ENCODE measurements at regions not wholly inside any gene's neighbourhood (a gene's known extent, or its start where the extent isn't known, plus 50 kb on each side); places are given as distances from the start of the nearest gene placed in this dataset.

DNA sequence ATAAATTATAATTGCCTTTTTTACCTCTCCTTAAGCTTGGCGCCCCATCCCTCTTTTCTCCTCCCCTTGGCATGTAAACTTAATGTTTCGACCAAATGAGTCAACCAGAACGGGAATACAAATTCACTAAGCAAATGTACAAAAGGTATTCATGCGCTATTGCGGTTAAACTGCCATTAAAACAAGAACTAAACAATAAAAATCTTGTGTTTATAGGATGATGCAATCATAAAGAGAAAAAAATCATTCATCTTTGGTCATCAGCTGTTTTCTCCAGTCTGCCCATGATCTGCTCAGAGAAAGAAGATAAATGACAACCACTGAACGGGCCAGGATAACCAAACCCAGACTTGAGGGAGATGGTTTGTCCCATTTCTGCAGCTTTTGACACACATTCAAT, 534.2 kb upstream of the PLXNA2 start:
- no peak for DNase-seq (ENCODE audit: low read depth, low spot score)

DNA sequence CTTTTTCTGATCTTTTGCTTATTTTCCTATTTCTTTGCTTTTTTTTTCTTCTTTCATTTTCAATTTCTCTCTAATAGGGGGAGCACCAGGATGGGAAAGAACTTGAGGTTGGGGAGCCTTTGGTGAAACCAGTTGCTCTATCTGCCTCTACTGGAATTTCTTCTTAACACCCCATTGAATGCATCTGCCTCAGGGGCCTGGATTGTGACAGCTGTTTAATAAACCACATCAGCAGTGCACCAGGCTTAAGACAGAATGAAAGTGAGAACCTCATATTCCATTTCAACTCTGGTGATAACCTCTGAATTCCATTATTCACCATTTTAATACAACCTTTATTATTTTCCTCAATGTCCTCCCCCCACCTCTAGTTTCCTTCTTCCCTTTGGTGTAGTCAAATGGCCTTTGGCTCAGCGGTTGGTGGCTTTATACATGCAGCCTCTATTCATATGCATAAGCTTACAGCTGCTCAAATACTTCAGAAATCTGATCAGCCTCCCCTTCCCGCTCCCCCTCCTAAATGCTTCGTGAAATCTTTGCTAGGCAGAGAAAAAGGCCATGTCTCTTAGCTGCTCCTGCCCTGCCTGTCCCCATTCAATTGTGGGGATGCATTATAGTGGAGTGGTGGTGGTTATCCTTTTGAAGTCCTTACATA, 537.3 kb upstream of the PLXNA2 start:
- no peak for DNase-seq (ENCODE audit: low read depth, low spot score)

- no peak for DNase-seq (ENCODE audit: low read depth, low spot score)
Observed at GRCh38 chr1:208782186-208782585, 538.0 kb upstream of the PLXNA2 start.

- no peak for DNase-seq (ENCODE audit: low read depth, low spot score)
Observed at GRCh38 chr1:208785629-208786028, 541.4 kb upstream of the PLXNA2 start.

GRCh38 chr1:208787219-208787618, 543.0 kb upstream of the PLXNA2 start:
- no peak for DNase-seq (ENCODE audit: low read depth, low spot score)

DNA sequence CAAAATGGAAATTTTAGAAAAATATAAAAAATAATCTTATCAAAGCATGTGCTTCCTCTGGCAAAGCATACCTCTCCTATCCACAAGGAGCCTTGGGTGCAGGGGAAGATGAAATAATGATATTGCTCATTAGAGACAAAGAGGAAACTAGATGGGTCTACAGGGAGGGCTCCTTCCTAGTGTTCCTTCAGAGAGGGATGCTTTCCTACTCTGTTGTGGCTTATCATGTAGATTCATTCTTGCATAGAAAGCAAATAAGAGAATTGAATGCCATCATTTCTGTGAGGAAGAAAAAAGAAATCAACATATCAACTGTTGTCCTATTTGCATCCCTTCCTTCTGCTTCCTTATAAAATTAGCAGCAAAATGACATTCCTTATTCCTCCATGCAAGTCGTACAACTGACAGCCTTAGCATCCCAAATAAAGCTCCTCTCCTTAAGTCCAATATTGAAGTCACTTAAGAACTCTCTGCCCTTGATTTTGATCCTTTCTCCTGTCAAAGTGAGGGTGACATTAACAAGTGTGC, 543.9 kb upstream of the PLXNA2 start:
- no peak for DNase-seq (ENCODE audit: low read depth, low spot score)

DNA sequence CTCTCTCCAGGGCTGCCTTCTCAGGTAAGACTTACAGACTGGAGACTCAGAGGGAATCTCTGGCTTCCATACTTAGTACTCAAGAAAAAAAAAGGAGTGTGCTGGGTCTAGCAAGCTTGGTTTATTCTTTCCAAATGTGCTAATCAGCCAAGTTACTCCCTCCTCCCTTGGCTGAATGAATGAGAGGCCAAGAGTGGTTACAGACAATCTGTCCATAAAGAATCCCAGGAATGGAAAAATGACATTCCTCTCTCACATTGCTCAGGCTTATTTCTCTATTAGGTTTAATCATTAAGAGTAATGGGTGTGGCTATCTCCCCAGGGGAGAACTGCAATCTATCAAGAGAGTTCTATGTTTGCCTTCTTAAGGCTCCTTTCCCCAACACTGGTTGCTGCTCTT, 547.3 kb upstream of the PLXNA2 start:
- no peak for DNase-seq (ENCODE audit: low read depth, low spot score)

GRCh38 chr1:208793861-208794345, 549.7 kb upstream of the PLXNA2 start:
- no peak for DNase-seq (ENCODE audit: low read depth, low spot score)

DNA sequence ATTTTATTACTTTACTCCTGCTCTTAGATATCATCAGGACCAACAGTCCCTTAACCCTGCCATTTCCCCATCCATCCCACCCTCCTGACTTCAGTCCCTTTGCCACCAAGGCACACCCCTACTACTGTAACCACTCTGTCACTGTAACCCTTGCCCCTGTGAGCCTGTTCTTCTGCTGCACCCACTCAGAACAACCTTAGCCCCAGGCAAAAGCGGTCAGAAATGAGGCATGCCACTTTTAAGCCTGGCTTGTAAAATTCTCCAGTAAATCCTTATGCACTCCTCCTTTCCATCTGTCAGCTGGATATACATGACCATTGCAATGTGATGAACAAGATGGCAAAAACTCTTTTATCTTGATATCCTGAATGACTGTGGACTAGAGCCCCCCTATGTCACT, 555.0 kb upstream of the PLXNA2 start:
- no peak for DNase-seq (ENCODE audit: low read depth, low spot score)

- DNase-seq (ENCODE audit: low read depth, low spot score) = no peak
Observed at GRCh38 chr1:208803011-208803811, 559.0 kb upstream of the PLXNA2 start.

- DNase-seq (ENCODE audit: low read depth, low spot score) = no peak
Observed at GRCh38 chr1:208807446-208808127, 563.4 kb upstream of the PLXNA2 start.

GRCh38 chr1:208808301-208808700, 564.1 kb upstream of the PLXNA2 start:
- no peak for DNase-seq (ENCODE audit: low read depth, low spot score)

GRCh38 chr1:208809876-208810275, 565.7 kb upstream of the PLXNA2 start:
- no peak for DNase-seq (ENCODE audit: low read depth, low spot score)

GRCh38 chr1:208818770-208819445, 574.7 kb upstream of the PLXNA2 start:
- no peak for DNase-seq (ENCODE audit: low read depth, low spot score)

- DNase-seq (ENCODE audit: low read depth, low spot score) = no peak
Observed at GRCh38 chr1:208820580-208821212, 576.5 kb upstream of the PLXNA2 start.

DNA sequence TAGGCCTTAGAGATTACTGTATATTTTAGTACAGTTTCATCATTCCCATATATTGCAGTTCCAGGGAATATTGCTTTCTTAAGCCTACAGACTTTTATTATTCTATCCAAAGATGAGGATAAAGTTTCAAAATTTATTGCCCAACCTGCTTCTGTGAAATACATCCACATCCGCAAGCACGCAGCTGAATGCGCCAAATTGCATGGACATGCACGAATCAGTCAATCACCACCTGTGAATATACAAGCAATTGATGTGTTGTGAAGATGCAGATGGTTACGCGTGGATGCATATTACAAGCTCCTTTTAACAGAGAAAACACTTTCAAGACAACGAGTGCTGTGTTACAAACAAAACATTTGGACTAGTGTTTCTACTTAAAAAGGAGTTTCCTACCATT, 577.8 kb upstream of the PLXNA2 start:
- DNase-seq (ENCODE audit: low read depth, low spot score) = no peak

- DNase-seq (ENCODE audit: low read depth, low spot score) = no peak
Observed at GRCh38 chr1:208825300-208825699, 581.1 kb upstream of the PLXNA2 start.

- DNase-seq (ENCODE audit: low read depth, low spot score) = no peak
Observed at GRCh38 chr1:208829595-208829994, 585.4 kb upstream of the PLXNA2 start.

GRCh38 chr1:208834381-208835096, 590.4 kb upstream of the PLXNA2 start:
- DNase-seq (ENCODE audit: low read depth, low spot score) = no peak

DNA sequence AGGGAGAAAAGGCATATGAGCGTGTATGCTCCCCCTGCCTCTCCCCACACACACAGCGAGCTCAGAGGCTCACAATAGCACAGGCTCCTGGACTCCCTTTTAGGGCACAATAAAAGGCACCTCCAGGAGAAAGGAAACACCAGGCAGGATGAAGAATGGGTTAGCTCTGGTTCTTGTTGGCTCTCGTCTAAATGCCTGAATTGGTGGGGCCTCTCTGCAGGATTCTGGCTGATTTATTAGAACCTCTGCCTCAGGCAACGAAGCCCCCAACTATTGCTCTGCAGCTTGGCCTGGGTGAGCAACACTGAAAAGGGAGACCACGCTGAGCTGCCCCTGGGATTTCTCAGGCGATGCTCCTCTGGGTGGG, 590.9 kb upstream of the PLXNA2 start:
- DNase-seq (ENCODE audit: low read depth, low spot score) = no peak

DNA sequence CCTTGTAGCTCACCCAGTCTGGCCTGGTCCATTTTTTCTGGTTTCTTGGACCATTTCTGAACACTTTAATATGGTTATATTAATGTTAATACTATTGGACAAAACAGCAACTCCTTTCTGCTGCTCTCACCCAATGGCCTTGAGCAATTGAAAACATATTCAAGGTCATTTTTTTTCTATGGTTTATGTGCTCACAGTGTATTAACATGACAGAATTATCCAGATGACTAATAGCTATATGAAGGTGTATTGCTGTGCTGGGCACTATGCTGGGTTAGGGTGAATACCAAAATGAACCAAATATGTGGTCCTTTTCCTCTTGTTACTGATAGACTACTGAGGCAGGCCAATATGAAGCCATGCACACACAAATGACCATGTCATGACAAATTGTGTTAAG, 591.6 kb upstream of the PLXNA2 start:
- DNase-seq (ENCODE audit: low read depth, low spot score) = no peak

All from activated naive CD8-positive, alpha-beta T cell treated with anti-CD3 and anti-CD28 coated beads, Interleukin-2, amount 50 U/mL, for 16 hours (primary cell).